RWPE2 (cell line): ENCODE measurements at regions not wholly inside any gene's neighbourhood (a gene's known extent, or its start where the extent isn't known, plus 50 kb on each side); places are given as distances from the start of the nearest gene placed in this dataset.
"Not testable (repeated sequence)": the region's sequence is repeated elsewhere in the genome, so short reads cannot be mapped to it uniquely, and the experiment has no call there.

ENCODE experiments used
- ATAC-seq: fragments of 200-7000 bp; cut with Tn5 transposase; 3 replicates; pipeline ENCODE4 v1.9.1; 2021; ENCODE audit warnings: low read depth
- DNase-seq: peaks from one replicate; pipeline ENCODE4 v3.0.0-alpha.2; 2020; ENCODE audit warnings: low spot score
- H3K27ac ChIP-seq: fragments of 450-650 bp; 2 replicates; pipeline ENCODE4 v1.5.1; 2017; ENCODE audit warnings: mild to moderate bottlenecking; ENCODE audit not compliant: poor library complexity, severe bottlenecking
- H3K27me3 ChIP-seq: fragments of 250-450 bp; sonication (Bioruptor Pico); 2 replicates; pipeline ENCODE4 v1.5.1; 2021; ENCODE audit warnings: mild to moderate bottlenecking, moderate library complexity; ENCODE audit not compliant: insufficient read depth, poor library complexity, severe bottlenecking
- H3K36me3 ChIP-seq: fragments of 250-450 bp; sonication (Bioruptor Pico); 2 replicates; pipeline ENCODE4 v1.5.1; 2020; ENCODE audit warnings: low read depth, mild to moderate bottlenecking, moderate library complexity
- H3K4me1 ChIP-seq: fragments of 250-450 bp; sonication (Bioruptor Pico); 2 replicates; pipeline ENCODE4 v1.5.1; 2021; ENCODE audit warnings: mild to moderate bottlenecking, moderate library complexity; ENCODE audit not compliant: insufficient read depth, poor library complexity, severe bottlenecking
- H3K4me3 ChIP-seq: fragments of 250-450 bp; sonication (Bioruptor Pico); 2 replicates; pipeline ENCODE4 v1.5.1; 2021; ENCODE audit warnings: mild to moderate bottlenecking, moderate library complexity; ENCODE audit not compliant: severe bottlenecking
- H3K9me3 ChIP-seq: fragments of 250-450 bp; sonication (Bioruptor Pico); 2 replicates; pipeline ENCODE4 v1.5.1; 2021; ENCODE audit warnings: mild to moderate bottlenecking, moderate library complexity; ENCODE audit not compliant: severe bottlenecking
- CTCF ChIP-seq: fragments of 450-650 bp; IDR thresholded peaks from one replicate; pipeline ENCODE4 v1.5.1; 2017; ENCODE audit warnings: mild to moderate bottlenecking, moderate library complexity; ENCODE audit not compliant: poor library complexity, severe bottlenecking

GRCh38 chr6:74015427-74015826 lies 319.4 kb downstream of the CD109 start:
- Histone ChIP-seq H3K27me3 (no peaks in the 10 kb centered on the region), H3K9me3 (no peaks in the 10 kb centered on the region), H3K4me3 (no peak overlapping the region), H3K36me3 (no peaks in the 10 kb centered on the region), H3K4me1 (no peaks in the 10 kb centered on the region), H3K27ac (no peak overlapping the region)
- ATAC-seq (no peak), DNase-seq (no peak)
- TF ChIP-seq CTCF: no peak

- Histone ChIP-seq H3K27ac (no peak overlapping the region), H3K9me3 (no peaks in the 10 kb centered on the region), H3K4me3 (no peak overlapping the region), H3K36me3 (no peaks in the 10 kb centered on the region), H3K4me1 (no peaks in the 10 kb centered on the region), H3K27me3 (no peaks in the 10 kb centered on the region)
- no peak for DNase-seq
- no peak for TF ChIP-seq CTCF
- no peak for ATAC-seq
Observed at GRCh38 chr6:74000666-74001490, 304.9 kb downstream of the CD109 start.

- not testable (repeated sequence) for ATAC-seq, H3K4me1 ChIP-seq, DNase-seq, H3K36me3 ChIP-seq, H3K27ac ChIP-seq, H3K27me3 ChIP-seq, H3K9me3 ChIP-seq, H3K4me3 ChIP-seq
Observed at GRCh38 chr6:73990609-73991238, 294.7 kb downstream of the CD109 start.

- no peaks in the 10 kb centered on the region for H3K4me1 ChIP-seq
- ATAC-seq (no peak), DNase-seq (no peak)
- H3K27me3 ChIP-seq: no peaks in the 10 kb centered on the region
- H3K9me3 ChIP-seq: no peaks in the 10 kb centered on the region
- H3K27ac ChIP-seq: no peak overlapping the region
- no peak overlapping the region for H3K4me3 ChIP-seq
- no peaks in the 10 kb centered on the region for H3K36me3 ChIP-seq
- TF ChIP-seq CTCF: no peak
Observed at GRCh38 chr6:73989428-73989827, 293.4 kb downstream of the CD109 start.

GRCh38 chr6:73985891-73986290 lies 289.9 kb downstream of the CD109 start:
- no peak overlapping the region for H3K27ac ChIP-seq
- H3K4me1 ChIP-seq: no peaks in the 10 kb centered on the region
- peak; percentile 47 for TF ChIP-seq CTCF
- H3K4me3 ChIP-seq: no peak overlapping the region
- H3K9me3 ChIP-seq: no peaks in the 10 kb centered on the region
- peaks cover 5% of the 10 kb centered on the region for H3K27me3 ChIP-seq
- DNase-seq: no peak
- no peaks in the 10 kb centered on the region for H3K36me3 ChIP-seq
- ATAC-seq: peak; percentile 72
